RWPE1 (cell line): ENCODE measurements at regions not wholly inside any gene's neighbourhood (a gene's known extent, or its start where the extent isn't known, plus 50 kb on each side); places are given as distances from the start of the nearest gene placed in this dataset.

ENCODE experiments used
- CTCF ChIA-PET: fragments of 350-600 bp; sonication (Branson Sonifier 250); formaldehyde crosslinking; extraction: SDS; loops from one replicate; lab custom pipeline; 2021; lab: Yijun Ruan, JAX
- POLR2A ChIA-PET: fragments of 400-600 bp; formaldehyde crosslinking; extraction: SDS; loops from one replicate; lab custom pipeline; 2020; ENCODE audit warnings: antibody characterized with exemption; ENCODE audit not compliant: low non-redundant PET; lab: Yijun Ruan, JAX
- DNase-seq: peaks from one replicate; pipeline ENCODE4 v3.0.0; 2012; ENCODE audit warnings: low spot score
- H3K27ac ChIP-seq: fragments of 450-650 bp; 2 replicates; pipeline ENCODE4 v1.5.1; 2017
- CTCF ChIP-seq: fragments of 450-650 bp; conservative IDR thresholded peaks from 2 replicates; pipeline ENCODE4 v1.5.1; 2017; ENCODE audit warnings: low read depth, mild to moderate bottlenecking

- CTCF ChIA-PET, result no interaction called here
- no peak for TF ChIP-seq CTCF
- DNase-seq, result no peak
- POLR2A ChIA-PET, result no interaction called here
- no peak overlapping the region for H3K27ac ChIP-seq
These were observed 274.3 kb upstream of the NEBL start for GRCh38 chr10:21171197-21171935.

GRCh38 chr10:21170216-21170615 is 273.1 kb upstream of the NEBL start:
- POLR2A ChIA-PET, result no interaction called here
- TF ChIP-seq CTCF, result no peak
- no peak overlapping the region for H3K27ac ChIP-seq
- CTCF ChIA-PET, result no interaction called here
- no peak for DNase-seq

GRCh38 chr10:21169271-21169670 is 272.2 kb upstream of the NEBL start:
- POLR2A ChIA-PET, result no interaction called here

GRCh38 chr10:21167288-21168010 is 270.3 kb upstream of the NEBL start:
- no peak overlapping the region for H3K27ac ChIP-seq
- TF ChIP-seq CTCF, result no peak
- DNase-seq, result no peak
- ChIA-PET POLR2A (no interaction called here), CTCF (interaction anchor here (0.6 to 0.7 kb wide), 2 partner anchors 90 to 323 kb away, joined by 3 to 5 read pairs; no protein-coding TSS in a partner anchor)

More at GRCh38 chr10:21169271-21169670, 272.2 kb upstream of the NEBL start:
- CTCF ChIA-PET, result no interaction called here
- no peak overlapping the region for H3K27ac ChIP-seq
- TF ChIP-seq CTCF, result no peak
- DNase-seq, result no peak

GRCh38 chr10:21166557-21167287 is 269.6 kb upstream of the NEBL start:
- H3K27ac ChIP-seq, result no peak overlapping the region
- DNase-seq, result no peak
- no peak for TF ChIP-seq CTCF
- ChIA-PET CTCF (interaction anchor here (0.6 kb wide), 1 partner anchor 322 kb away, joined by 5 read pairs; no protein-coding TSS in a partner anchor), POLR2A (no interaction called here)

GRCh38 chr10:21165489-21165888 is 268.4 kb upstream of the NEBL start:
- CTCF ChIA-PET, result no interaction called here
- POLR2A ChIA-PET, result no interaction called here
- TF ChIP-seq CTCF, result no peak
- H3K27ac ChIP-seq, result no peak overlapping the region
- no peak for DNase-seq
